ENCODE measurements at regions not wholly inside any gene's neighbourhood (a gene's known extent, or its start where the extent isn't known, plus 50 kb on each side); places are given as distances from the start of the nearest gene placed in this dataset.

DNA sequence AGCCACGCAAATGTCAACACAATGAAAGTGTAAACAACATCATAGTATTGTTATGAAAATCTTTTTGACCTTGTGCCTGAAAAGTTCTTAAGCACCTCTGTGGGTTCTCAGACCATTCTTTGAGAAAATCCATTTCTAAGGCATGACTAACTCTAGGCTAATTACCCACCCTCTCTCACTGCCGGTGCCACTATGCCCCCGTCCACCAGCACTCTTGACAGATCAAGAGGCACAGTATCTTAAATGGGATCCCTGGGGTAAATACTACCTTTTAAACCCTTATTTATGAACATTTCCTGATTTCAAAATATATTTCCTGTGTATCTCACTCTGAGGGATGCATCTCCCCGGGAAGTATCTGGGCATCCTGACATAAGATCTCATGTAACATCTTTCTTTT is 607.5 kb downstream of the METTL15 start:
- TF ChIP-seq, protein P1, sequence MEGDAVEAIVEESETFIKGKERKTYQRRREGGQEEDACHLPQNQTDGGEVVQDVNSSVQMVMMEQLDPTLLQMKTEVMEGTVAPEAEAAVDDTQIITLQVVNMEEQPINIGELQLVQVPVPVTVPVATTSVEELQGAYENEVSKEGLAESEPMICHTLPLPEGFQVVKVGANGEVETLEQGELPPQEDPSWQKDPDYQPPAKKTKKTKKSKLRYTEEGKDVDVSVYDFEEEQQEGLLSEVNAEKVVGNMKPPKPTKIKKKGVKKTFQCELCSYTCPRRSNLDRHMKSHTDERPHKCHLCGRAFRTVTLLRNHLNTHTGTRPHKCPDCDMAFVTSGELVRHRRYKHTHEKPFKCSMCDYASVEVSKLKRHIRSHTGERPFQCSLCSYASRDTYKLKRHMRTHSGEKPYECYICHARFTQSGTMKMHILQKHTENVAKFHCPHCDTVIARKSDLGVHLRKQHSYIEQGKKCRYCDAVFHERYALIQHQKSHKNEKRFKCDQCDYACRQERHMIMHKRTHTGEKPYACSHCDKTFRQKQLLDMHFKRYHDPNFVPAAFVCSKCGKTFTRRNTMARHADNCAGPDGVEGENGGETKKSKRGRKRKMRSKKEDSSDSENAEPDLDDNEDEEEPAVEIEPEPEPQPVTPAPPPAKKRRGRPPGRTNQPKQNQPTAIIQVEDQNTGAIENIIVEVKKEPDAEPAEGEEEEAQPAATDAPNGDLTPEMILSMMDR (IDR thresholded peaks at IDR 0.05; ENCODE audit: low read depth, low read length, poor library complexity, severe bottlenecking) = no peak
- no peak for TF ChIP-seq EZH2phosphoT487 (IDR thresholded peaks at IDR 0.05; ENCODE audit: borderline replicate concordance, low read length)

Measured in DOHH2 (cell line).